SK-N-SH treated with all-trans-retinoic acid at 6 μM for 48 hours (cell line): ENCODE measurements at regions not wholly inside any gene's neighbourhood (a gene's known extent, or its start where the extent isn't known, plus 50 kb on each side); places are given as distances from the start of the nearest gene placed in this dataset.

ENCODE experiments used
- ATAC-seq: fragments of 200-7000 bp; cut with Tn5 transposase; 3 replicates; pipeline ENCODE4 v1.9.1; 2020; ENCODE audit warnings: mild to moderate bottlenecking, moderate library complexity
- ARNTL ChIP-seq: fragments of 450-650 bp; formaldehyde crosslinking; IDR thresholded peaks from 2 replicates; pipeline ENCODE4 v1.5.0; 2020; ENCODE audit warnings: low read depth, mild to moderate bottlenecking, moderate library complexity, borderline replicate concordance
- BACH2 ChIP-seq: fragments of 250-450 bp; sonication (Bioruptor Pico); IDR thresholded peaks from 2 replicates; pipeline ENCODE4 v1.9.0; 2021; ENCODE audit warnings: mild to moderate bottlenecking, borderline replicate concordance
- ESRRG ChIP-seq: fragments of 250-450 bp; sonication (Bioruptor Pico); IDR thresholded peaks from 2 replicates; pipeline ENCODE4 v1.6.1; 2021; ENCODE audit warnings: mild to moderate bottlenecking
- GLIS3 ChIP-seq: fragments of 250-450 bp; sonication (Bioruptor Pico); IDR thresholded peaks from 2 replicates; pipeline ENCODE4 v1.5.0; 2020; ENCODE audit warnings: mild to moderate bottlenecking, moderate library complexity
- ISL1 ChIP-seq: fragments of 250-450 bp; sonication (Bioruptor Pico); IDR thresholded peaks from 2 replicates; pipeline ENCODE4 v2.1.2; 2022; ENCODE audit warnings: mild to moderate bottlenecking, moderate library complexity
- PPARA ChIP-seq: fragments of 250-450 bp; sonication (Bioruptor Pico); IDR thresholded peaks from 2 replicates; pipeline ENCODE4 v1.5.0; 2020; ENCODE audit warnings: mild to moderate bottlenecking, borderline replicate concordance
- RARB ChIP-seq: fragments of 250-450 bp; sonication (Bioruptor Pico); IDR thresholded peaks from 2 replicates; pipeline ENCODE4 v1.8.0; 2021; ENCODE audit warnings: mild to moderate bottlenecking, moderate library complexity
- SNAI2 ChIP-seq: fragments of 250-450 bp; sonication (Bioruptor Pico); IDR thresholded peaks from 2 replicates; pipeline ENCODE4 v1.5.0; 2020; ENCODE audit warnings: mild to moderate bottlenecking, moderate library complexity
- TCF4 ChIP-seq: fragments of 250-450 bp; sonication (Bioruptor Pico); IDR thresholded peaks from 2 replicates; pipeline ENCODE4 v1.8.0; 2021; ENCODE audit warnings: mild to moderate bottlenecking, moderate library complexity, borderline replicate concordance
- TOX ChIP-seq: fragments of 250-450 bp; sonication (Bioruptor Pico); IDR thresholded peaks from 2 replicates; pipeline ENCODE4 v1.8.0; 2021; ENCODE audit warnings: mild to moderate bottlenecking, moderate library complexity, borderline replicate concordance
- ZC3H10 ChIP-seq: fragments of 250-450 bp; sonication (Bioruptor Pico); IDR thresholded peaks from 2 replicates; pipeline ENCODE4 v1.5.1; 2021; ENCODE audit warnings: mild to moderate bottlenecking, moderate library complexity
- ZFP3 ChIP-seq: fragments of 250-450 bp; sonication (Bioruptor Pico); IDR thresholded peaks from 2 replicates; pipeline ENCODE4 v1.5.0; 2020; ENCODE audit warnings: mild to moderate bottlenecking, moderate library complexity
- ZFP30 ChIP-seq: fragments of 450-650 bp; formaldehyde crosslinking; IDR thresholded peaks from 2 replicates; pipeline ENCODE4 v1.5.0; 2022; ENCODE audit warnings: mild to moderate bottlenecking, moderate library complexity
- ZNF565 ChIP-seq: fragments of 450-650 bp; formaldehyde crosslinking; conservative IDR thresholded peaks from 2 replicates; pipeline ENCODE4 v1.5.0; 2020; ENCODE audit warnings: low read depth, mild to moderate bottlenecking, moderate library complexity
- ZNF70 ChIP-seq: fragments of 450-650 bp; formaldehyde crosslinking; IDR thresholded peaks from 2 replicates; pipeline ENCODE4 v1.5.0; 2020; ENCODE audit warnings: mild to moderate bottlenecking, moderate library complexity
- TF ChIP-seq, protein P1 (sequence below): fragments of 250-450 bp; sonication (Bioruptor Pico); IDR thresholded peaks from 2 replicates; pipeline ENCODE4 v1.8.0; 2020; ENCODE audit warnings: mild to moderate bottlenecking, moderate library complexity, borderline replicate concordance
- TF ChIP-seq, protein P2 (sequence below): fragments of 250-450 bp; sonication (Bioruptor Pico); IDR thresholded peaks from 2 replicates; pipeline ENCODE4 v1.5.1; 2020; ENCODE audit warnings: low read depth, mild to moderate bottlenecking, moderate library complexity
- TF ChIP-seq, protein P3 (sequence below): fragments of 250-450 bp; sonication (Bioruptor Pico); IDR thresholded peaks from 2 replicates; pipeline ENCODE4 v1.8.0; 2021; ENCODE audit warnings: low read depth, mild to moderate bottlenecking, moderate library complexity, borderline replicate concordance
- TF ChIP-seq, protein P4 (sequence below): fragments of 250-450 bp; sonication (Bioruptor Pico); IDR thresholded peaks from 2 replicates; pipeline ENCODE4 v1.5.0; 2020; ENCODE audit warnings: mild to moderate bottlenecking, moderate library complexity

DNA sequence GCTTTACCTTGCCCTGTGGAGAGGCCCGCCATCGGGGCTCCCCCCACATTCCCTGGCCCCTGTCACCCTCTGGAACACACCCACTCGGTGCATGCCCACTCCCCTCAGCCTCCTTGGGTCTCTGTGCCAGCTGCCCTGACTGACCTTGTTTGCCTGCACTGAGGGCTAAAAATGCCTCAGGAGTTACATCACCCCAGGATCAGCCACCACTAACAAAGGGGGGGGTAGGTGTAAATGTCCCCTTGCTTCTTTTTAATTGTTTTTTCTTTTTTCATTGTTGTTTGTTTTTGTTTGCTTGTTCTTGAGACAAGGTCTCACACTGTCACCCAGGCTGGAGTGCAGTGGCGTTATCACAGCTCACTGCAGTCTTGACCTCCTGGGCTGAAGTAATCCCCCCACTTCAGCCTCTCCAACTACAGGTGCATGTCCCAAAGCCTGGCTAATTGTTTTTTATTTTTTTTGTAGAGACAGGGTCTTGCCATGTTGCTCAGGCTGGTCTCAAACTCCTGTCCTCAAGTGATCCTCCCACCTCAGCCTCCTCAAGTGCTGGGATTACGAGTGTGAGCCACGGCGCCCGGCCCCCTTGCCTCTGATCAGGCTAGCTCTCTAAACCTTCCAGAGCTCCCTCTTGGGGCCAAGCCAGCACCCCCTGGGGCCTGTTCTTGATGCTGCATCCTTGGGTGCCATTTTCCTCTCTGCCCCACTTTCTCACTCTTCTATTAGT lies 297.1 kb downstream of the UQCRFS1 start:
- no peak for TF ChIP-seq ZNF565 (CRISPR knock-in tag)
- no peak for TF ChIP-seq TCF4
- TF ChIP-seq PPARA (CRISPR knock-in tag): no peak
- TF ChIP-seq, protein P1, sequence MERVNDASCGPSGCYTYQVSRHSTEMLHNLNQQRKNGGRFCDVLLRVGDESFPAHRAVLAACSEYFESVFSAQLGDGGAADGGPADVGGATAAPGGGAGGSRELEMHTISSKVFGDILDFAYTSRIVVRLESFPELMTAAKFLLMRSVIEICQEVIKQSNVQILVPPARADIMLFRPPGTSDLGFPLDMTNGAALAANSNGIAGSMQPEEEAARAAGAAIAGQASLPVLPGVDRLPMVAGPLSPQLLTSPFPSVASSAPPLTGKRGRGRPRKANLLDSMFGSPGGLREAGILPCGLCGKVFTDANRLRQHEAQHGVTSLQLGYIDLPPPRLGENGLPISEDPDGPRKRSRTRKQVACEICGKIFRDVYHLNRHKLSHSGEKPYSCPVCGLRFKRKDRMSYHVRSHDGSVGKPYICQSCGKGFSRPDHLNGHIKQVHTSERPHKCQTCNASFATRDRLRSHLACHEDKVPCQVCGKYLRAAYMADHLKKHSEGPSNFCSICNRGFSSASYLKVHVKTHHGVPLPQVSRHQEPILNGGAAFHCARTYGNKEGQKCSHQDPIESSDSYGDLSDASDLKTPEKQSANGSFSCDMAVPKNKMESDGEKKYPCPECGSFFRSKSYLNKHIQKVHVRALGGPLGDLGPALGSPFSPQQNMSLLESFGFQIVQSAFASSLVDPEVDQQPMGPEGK (CRISPR knock-in tag): no peak
- no peak for TF ChIP-seq ARNTL (CRISPR knock-in tag)
- TF ChIP-seq, protein P2, sequence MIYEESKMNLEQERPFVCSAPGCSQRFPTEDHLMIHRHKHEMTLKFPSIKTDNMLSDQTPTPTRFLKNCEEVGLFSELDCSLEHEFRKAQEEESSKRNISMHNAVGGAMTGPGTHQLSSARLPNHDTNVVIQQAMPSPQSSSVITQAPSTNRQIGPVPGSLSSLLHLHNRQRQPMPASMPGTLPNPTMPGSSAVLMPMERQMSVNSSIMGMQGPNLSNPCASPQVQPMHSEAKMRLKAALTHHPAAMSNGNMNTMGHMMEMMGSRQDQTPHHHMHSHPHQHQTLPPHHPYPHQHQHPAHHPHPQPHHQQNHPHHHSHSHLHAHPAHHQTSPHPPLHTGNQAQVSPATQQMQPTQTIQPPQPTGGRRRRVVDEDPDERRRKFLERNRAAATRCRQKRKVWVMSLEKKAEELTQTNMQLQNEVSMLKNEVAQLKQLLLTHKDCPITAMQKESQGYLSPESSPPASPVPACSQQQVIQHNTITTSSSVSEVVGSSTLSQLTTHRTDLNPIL (CRISPR knock-in tag): no peak
- TF ChIP-seq ESRRG (CRISPR knock-in tag): no peak
- TF ChIP-seq ZNF70 (CRISPR knock-in tag): no peak
- TF ChIP-seq, protein P3, sequence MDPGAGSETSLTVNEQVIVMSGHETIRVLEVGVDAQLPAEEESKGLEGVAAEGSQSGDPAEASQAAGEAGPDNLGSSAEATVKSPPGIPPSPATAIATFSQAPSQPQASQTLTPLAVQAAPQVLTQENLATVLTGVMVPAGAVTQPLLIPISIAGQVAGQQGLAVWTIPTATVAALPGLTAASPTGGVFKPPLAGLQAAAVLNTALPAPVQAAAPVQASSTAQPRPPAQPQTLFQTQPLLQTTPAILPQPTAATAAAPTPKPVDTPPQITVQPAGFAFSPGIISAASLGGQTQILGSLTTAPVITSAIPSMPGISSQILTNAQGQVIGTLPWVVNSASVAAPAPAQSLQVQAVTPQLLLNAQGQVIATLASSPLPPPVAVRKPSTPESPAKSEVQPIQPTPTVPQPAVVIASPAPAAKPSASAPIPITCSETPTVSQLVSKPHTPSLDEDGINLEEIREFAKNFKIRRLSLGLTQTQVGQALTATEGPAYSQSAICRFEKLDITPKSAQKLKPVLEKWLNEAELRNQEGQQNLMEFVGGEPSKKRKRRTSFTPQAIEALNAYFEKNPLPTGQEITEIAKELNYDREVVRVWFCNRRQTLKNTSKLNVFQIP: no peak
- TF ChIP-seq RARB: no peak
- TF ChIP-seq SNAI2 (CRISPR knock-in tag): no peak
- no peak for TF ChIP-seq TOX
- no peak for TF ChIP-seq ZC3H10 (CRISPR knock-in tag)
- TF ChIP-seq, all 23 proteins: peak for 0
- no peak for ATAC-seq

DNA sequence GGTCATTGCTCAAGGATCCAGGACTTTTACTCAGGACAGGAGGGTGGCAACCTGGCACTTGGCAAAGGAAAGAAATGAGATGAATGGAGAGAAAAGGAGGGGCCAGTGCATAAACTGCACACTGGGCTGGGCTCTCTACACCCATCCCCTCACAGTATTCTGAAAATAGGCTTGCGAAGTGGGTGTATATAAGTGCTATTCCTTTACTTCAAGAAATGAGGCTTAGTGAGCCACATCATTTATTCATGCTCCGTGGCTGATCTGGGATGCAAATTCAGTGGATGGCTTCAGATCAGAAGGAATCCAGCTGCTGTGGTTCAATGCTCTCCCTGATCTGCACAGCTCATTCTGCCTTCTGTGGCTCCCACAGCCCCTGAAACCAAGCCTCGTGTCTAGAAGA lies 297.7 kb downstream of the UQCRFS1 start:
- TF ChIP-seq GLIS3 (no peak), BACH2 (CRISPR knock-in tag) (no peak), PPARA (CRISPR knock-in tag) (no peak), ZFP3 (no peak), ESRRG (CRISPR knock-in tag) (no peak), ZFP30 (CRISPR knock-in tag) (no peak), ISL1 (no peak), SNAI2 (CRISPR knock-in tag) (no peak), ARNTL (CRISPR knock-in tag) (no peak), ZC3H10 (CRISPR knock-in tag) (no peak), TOX (no peak), RARB (no peak)
- TF ChIP-seq, protein P2 (CRISPR knock-in tag): no peak
- TF ChIP-seq, protein P4, sequence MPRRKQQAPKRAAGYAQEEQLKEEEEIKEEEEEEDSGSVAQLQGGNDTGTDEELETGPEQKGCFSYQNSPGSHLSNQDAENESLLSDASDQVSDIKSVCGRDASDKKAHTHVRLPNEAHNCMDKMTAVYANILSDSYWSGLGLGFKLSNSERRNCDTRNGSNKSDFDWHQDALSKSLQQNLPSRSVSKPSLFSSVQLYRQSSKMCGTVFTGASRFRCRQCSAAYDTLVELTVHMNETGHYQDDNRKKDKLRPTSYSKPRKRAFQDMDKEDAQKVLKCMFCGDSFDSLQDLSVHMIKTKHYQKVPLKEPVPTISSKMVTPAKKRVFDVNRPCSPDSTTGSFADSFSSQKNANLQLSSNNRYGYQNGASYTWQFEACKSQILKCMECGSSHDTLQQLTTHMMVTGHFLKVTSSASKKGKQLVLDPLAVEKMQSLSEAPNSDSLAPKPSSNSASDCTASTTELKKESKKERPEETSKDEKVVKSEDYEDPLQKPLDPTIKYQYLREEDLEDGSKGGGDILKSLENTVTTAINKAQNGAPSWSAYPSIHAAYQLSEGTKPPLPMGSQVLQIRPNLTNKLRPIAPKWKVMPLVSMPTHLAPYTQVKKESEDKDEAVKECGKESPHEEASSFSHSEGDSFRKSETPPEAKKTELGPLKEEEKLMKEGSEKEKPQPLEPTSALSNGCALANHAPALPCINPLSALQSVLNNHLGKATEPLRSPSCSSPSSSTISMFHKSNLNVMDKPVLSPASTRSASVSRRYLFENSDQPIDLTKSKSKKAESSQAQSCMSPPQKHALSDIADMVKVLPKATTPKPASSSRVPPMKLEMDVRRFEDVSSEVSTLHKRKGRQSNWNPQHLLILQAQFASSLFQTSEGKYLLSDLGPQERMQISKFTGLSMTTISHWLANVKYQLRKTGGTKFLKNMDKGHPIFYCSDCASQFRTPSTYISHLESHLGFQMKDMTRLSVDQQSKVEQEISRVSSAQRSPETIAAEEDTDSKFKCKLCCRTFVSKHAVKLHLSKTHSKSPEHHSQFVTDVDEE (CRISPR knock-in tag): no peak
- TF ChIP-seq, protein P3: no peak
- ATAC-seq: no peak
